CD4-positive, alpha-beta T cell (primary cell): ENCODE measurements at regions not wholly inside any gene's neighbourhood (a gene's known extent, or its start where the extent isn't known, plus 50 kb on each side); places are given as distances from the start of the nearest gene placed in this dataset.

Source experiments
- ATAC-seq: fragments of 200-7000 bp; cut with Tn5 transposase; one replicate; pipeline ENCODE4 v1.10.0; 2022; ENCODE audit warnings: mild to moderate bottlenecking; ENCODE audit not compliant: poor library complexity
- CTCF ChIA-PET: fragments of 350-600 bp; sonication (Branson Sonifier 250); formaldehyde crosslinking; loops from one replicate; lab custom pipeline; 2021; ENCODE audit warnings: antibody characterized with exemption, inconsistent platforms; lab: Charles Lee
- POLR2A ChIA-PET: fragments of 350-600 bp; sonication (Branson Sonifier 250); formaldehyde crosslinking; loops from one replicate; lab custom pipeline; 2021; ENCODE audit warnings: antibody characterized with exemption, inconsistent platforms; lab: Charles Lee
- DNase-seq, 14 experiments: peaks; one replicate each; pipeline ENCODE4 v3.0.0-alpha.2; 2013 to 2020; ENCODE audit warnings: mixed read lengths in 2 of 14
- H3K27ac ChIP-seq, 2 donors: one replicate each; pipeline versions ENCODE4 v1.5.1 to v1.7.0; 2013; ENCODE audit warnings: low read length in 2 of 2, low read depth in 1 of 2, mild to moderate bottlenecking in 1 of 2
- H3K27me3 ChIP-seq, 2 experiments: 1 replicate in 1 of 2; 2 replicates in 1 of 2; pipeline versions ENCODE4 v1.6.1 to v1.7.0; 2013; ENCODE audit warnings: low read length in 2 of 2, control low read depth in 1 of 2, mild to moderate bottlenecking in 1 of 2, moderate library complexity in 1 of 2; ENCODE audit not compliant: insufficient read depth in 2 of 2, control insufficient read depth in 1 of 2
- H3K36me3 ChIP-seq: one replicate; pipeline ENCODE4 v1.6.1; 2013; ENCODE audit warnings: low read length, control low read depth; ENCODE audit not compliant: insufficient read depth
- H3K4me1 ChIP-seq: one replicate; pipeline ENCODE4 v1.6.1; 2013; ENCODE audit warnings: low read length, control low read depth; ENCODE audit not compliant: insufficient read depth
- H3K4me3 ChIP-seq: one replicate; pipeline ENCODE4 v1.5.1; 2013; ENCODE audit warnings: mild to moderate bottlenecking, low read length, moderate library complexity
- H3K9me3 ChIP-seq, 2 experiments: 1 replicate in 1 of 2; 2 replicates in 1 of 2; pipeline versions ENCODE4 v1.6.1 to v1.7.0; 2013; ENCODE audit warnings: low read length in 2 of 2, mild to moderate bottlenecking in 2 of 2, control low read depth in 1 of 2, moderate library complexity in 1 of 2; ENCODE audit not compliant: control insufficient read depth in 1 of 2, insufficient read depth in 1 of 2
- H3K27ac Mint-ChIP-seq: one replicate; pipeline ENCODE4 v1.8.0; 2020; ENCODE audit warnings: mixed read lengths
- H3K27me3 Mint-ChIP-seq: one replicate; pipeline ENCODE4 v1.8.0; 2021; ENCODE audit warnings: mixed read lengths
- H3K36me3 Mint-ChIP-seq: one replicate; pipeline ENCODE4 v1.8.0; 2021; ENCODE audit warnings: low read depth, mixed read lengths
- H3K4me1 Mint-ChIP-seq: one replicate; pipeline ENCODE4 v1.8.0; 2021; ENCODE audit warnings: low read depth, mixed read lengths
- H3K4me3 Mint-ChIP-seq: one replicate; pipeline ENCODE4 v1.8.0; 2020; ENCODE audit warnings: mild to moderate bottlenecking, mixed read lengths
- H3K9me3 Mint-ChIP-seq: one replicate; pipeline ENCODE4 v1.8.0; 2020; ENCODE audit warnings: mixed read lengths
- intact Hi-C, 2 experiments: fragments of 100-400 bp; cut with DNase I in 1 of 2; cut with micrococcal nuclease in 1 of 2; formaldehyde crosslinking; loops; one replicate each; pipeline versions ENCODE4 v1.15.1 to v1.9.0; 2023 to 2025; cut with DNase I, micrococcal nuclease
- TF ChIP-seq, protein P1 (sequence below): fragments of 200-600 bp; IDR thresholded peaks from one replicate; pipeline ENCODE4 v1.8.0; 2022; ENCODE audit warnings: antibody characterized with exemption, mild to moderate bottlenecking

DNA sequence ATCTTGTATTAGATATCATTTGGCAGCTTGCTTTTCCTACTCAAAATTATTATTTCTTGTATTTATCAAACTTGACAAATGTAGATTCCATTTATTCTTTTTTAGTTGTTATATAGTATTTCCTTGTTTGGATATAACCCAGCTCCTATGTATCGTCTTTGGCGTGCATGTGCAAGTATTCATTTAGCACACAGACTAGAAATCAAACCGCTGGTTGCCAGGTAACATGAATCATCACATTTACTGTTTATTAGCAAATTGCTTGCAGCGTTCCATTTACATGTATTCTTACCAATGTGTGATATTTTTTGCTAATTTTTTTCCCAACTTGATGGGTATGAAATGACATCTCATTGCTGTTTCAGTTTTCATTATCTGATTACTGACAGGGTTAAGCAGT, 2089.7 kb upstream of the CELF4 start:
- no peak overlapping the region for H3K4me3 Mint-ChIP-seq
- Histone ChIP-seq H3K27me3 (no peaks in the 10 kb centered on the region), H3K36me3 (no peaks in the 10 kb centered on the region), H3K27ac (no peak overlapping the region), H3K9me3 (no peaks in the 10 kb centered on the region), H3K4me1 (no peaks in the 10 kb centered on the region), H3K4me3 (no peak overlapping the region)
- intact Hi-C loops = no loop called here
- H3K36me3 Mint-ChIP-seq = no peaks in the 10 kb centered on the region
- TF ChIP-seq, protein P1, sequence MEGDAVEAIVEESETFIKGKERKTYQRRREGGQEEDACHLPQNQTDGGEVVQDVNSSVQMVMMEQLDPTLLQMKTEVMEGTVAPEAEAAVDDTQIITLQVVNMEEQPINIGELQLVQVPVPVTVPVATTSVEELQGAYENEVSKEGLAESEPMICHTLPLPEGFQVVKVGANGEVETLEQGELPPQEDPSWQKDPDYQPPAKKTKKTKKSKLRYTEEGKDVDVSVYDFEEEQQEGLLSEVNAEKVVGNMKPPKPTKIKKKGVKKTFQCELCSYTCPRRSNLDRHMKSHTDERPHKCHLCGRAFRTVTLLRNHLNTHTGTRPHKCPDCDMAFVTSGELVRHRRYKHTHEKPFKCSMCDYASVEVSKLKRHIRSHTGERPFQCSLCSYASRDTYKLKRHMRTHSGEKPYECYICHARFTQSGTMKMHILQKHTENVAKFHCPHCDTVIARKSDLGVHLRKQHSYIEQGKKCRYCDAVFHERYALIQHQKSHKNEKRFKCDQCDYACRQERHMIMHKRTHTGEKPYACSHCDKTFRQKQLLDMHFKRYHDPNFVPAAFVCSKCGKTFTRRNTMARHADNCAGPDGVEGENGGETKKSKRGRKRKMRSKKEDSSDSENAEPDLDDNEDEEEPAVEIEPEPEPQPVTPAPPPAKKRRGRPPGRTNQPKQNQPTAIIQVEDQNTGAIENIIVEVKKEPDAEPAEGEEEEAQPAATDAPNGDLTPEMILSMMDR = no peak
- H3K27ac Mint-ChIP-seq = no peak overlapping the region
- ATAC-seq (no peak), DNase-seq (no peak)
- no peaks in the 10 kb centered on the region for H3K9me3 Mint-ChIP-seq
- ChIA-PET CTCF (no interaction called here), POLR2A (no interaction called here)
- H3K4me1 Mint-ChIP-seq = no peaks in the 10 kb centered on the region
- H3K27me3 Mint-ChIP-seq = no peaks in the 10 kb centered on the region

DNA sequence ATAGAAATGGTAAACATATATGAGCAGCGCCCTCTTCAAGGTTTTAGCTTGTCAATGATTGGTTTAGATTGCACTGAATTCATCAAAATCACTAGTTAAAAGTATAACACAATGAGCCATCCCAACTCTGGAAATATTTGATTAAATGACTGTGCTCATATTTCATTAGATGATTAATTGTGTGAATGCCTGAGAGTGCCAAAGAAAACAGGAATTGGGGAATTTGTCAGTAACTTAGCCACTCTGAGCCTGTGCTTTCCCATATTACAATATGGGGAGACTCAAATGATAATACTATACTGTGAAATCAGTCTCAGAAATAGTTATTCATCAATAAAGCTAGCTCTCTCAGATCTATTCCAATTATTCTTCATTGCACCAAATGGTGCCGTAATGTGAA, 2087.6 kb upstream of the CELF4 start:
- Histone ChIP-seq H3K27ac (no peak overlapping the region), H3K4me1 (no peaks in the 10 kb centered on the region), H3K9me3 (no peaks in the 10 kb centered on the region), H3K27me3 (no peaks in the 10 kb centered on the region), H3K36me3 (no peaks in the 10 kb centered on the region), H3K4me3 (no peak overlapping the region)
- Mint-ChIP-seq H3K27me3 (no peaks in the 10 kb centered on the region), H3K27ac (no peak overlapping the region), H3K4me3 (no peak overlapping the region), H3K9me3 (no peaks in the 10 kb centered on the region), H3K4me1 (no peaks in the 10 kb centered on the region), H3K36me3 (no peaks in the 10 kb centered on the region)
- intact Hi-C loops = no loop called here
- DNase-seq (no peak), ATAC-seq (no peak)
- ChIA-PET POLR2A (no interaction called here), CTCF (no interaction called here)
- TF ChIP-seq, protein P1 = no peak

DNA sequence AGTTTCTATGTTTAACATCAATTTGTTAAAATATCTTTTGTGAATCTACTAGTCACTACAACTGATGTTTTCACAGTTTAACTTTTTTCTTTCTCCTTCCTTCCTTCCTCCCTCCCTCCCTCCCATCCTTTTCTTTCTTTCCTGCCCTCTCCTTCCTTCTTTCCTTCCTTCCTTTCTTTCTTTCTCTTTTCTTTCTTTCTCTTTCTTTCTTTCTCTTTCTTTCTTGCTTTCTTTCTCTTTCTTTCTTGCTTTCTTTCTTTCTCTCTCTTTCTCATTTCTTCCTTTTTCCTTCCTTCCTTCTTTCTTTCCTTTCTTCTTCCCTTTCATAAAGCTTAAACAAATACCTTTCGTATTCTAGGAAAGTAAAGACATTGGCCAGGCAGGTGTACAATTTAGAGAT, 2083.0 kb upstream of the CELF4 start:
- intact Hi-C loops = no loop called here
- H3K9me3 Mint-ChIP-seq = no peaks in the 10 kb centered on the region
- no peak overlapping the region for H3K27ac Mint-ChIP-seq
- no peak overlapping the region for H3K4me3 ChIP-seq
- H3K36me3 Mint-ChIP-seq = no peaks in the 10 kb centered on the region
- ChIA-PET CTCF (no interaction called here), POLR2A (no interaction called here)
- TF ChIP-seq, protein P1 = no peak
- H3K9me3 ChIP-seq = no peaks in the 10 kb centered on the region
- ATAC-seq (no peak), DNase-seq (no peak)
- no peak overlapping the region for H3K4me3 Mint-ChIP-seq
- H3K36me3 ChIP-seq = no peaks in the 10 kb centered on the region
- no peaks in the 10 kb centered on the region for H3K27me3 ChIP-seq
- H3K4me1 Mint-ChIP-seq = no peaks in the 10 kb centered on the region
- H3K27me3 Mint-ChIP-seq = no peaks in the 10 kb centered on the region
- H3K4me1 ChIP-seq = no peaks in the 10 kb centered on the region
- no peak overlapping the region for H3K27ac ChIP-seq
